ENCODE measurements at regions not wholly inside any gene's neighbourhood (a gene's known extent, or its start where the extent isn't known, plus 50 kb on each side); places are given as distances from the start of the nearest gene placed in this dataset.

GRCh38 chr7:89661876-89662275 is 492.4 kb upstream of the STEAP1 start:
- CTCF ChIA-PET = no interaction called here
- TF ChIP-seq CTCF (IDR thresholded peaks at IDR 0.05) = no peak
- H3K4me1 Mint-ChIP-seq = no peaks in the 10 kb centered on the region
- no peak overlapping the region for H3K4me3 Mint-ChIP-seq
- no peaks in the 10 kb centered on the region for H3K9me3 Mint-ChIP-seq
- no peak overlapping the region for H3K27ac Mint-ChIP-seq
- POLR2A ChIA-PET = no interaction called here
- ATAC-seq (ENCODE audit: low read depth) (no peak), DNase-seq (no peak)
- intact Hi-C loops (cut with micrococcal nuclease) = no loop called here
- no peaks in the 10 kb centered on the region for H3K36me3 Mint-ChIP-seq (ENCODE audit: low read depth)
- no peaks in the 10 kb centered on the region for H3K27me3 Mint-ChIP-seq

- Mint-ChIP-seq H3K4me1 (no peaks in the 10 kb centered on the region), H3K4me3 (no peak overlapping the region), H3K27me3 (no peaks in the 10 kb centered on the region), H3K36me3 (ENCODE audit: low read depth) (no peaks in the 10 kb centered on the region), H3K27ac (no peak overlapping the region), H3K9me3 (no peaks in the 10 kb centered on the region)
- ATAC-seq (ENCODE audit: low read depth) (no peak), DNase-seq (no peak)
- intact Hi-C loops (cut with micrococcal nuclease) = no loop called here
- ChIA-PET CTCF (interaction anchor here (0.7 kb wide), 1 partner anchor 1157 kb away, joined by 3 read pairs; no protein-coding TSS in a partner anchor), POLR2A (interaction anchor here (0.7 kb wide), 1 partner anchor 22 kb away, joined by 4 read pairs; no protein-coding TSS in a partner anchor)
- no peak for TF ChIP-seq CTCF (IDR thresholded peaks at IDR 0.05)
Measured at GRCh38 chr7:89666136-89666835, 488.0 kb upstream of the STEAP1 start.

- peaks cover 3% of the 10 kb centered on the region for H3K9me3 Mint-ChIP-seq
- no peak overlapping the region for H3K4me3 Mint-ChIP-seq
- POLR2A ChIA-PET = no interaction called here
- CTCF ChIA-PET = no interaction called here
- DNase-seq (no peak), ATAC-seq (ENCODE audit: low read depth) (no peak)
- H3K36me3 Mint-ChIP-seq (ENCODE audit: low read depth) = no peaks in the 10 kb centered on the region
- no peaks in the 10 kb centered on the region for H3K4me1 Mint-ChIP-seq
- no peaks in the 10 kb centered on the region for H3K27me3 Mint-ChIP-seq
- H3K27ac Mint-ChIP-seq = no peak overlapping the region
- intact Hi-C loops (cut with micrococcal nuclease) = no loop called here
- TF ChIP-seq CTCF (IDR thresholded peaks at IDR 0.05) = no peak
Measured at GRCh38 chr7:89680161-89680560, 474.1 kb upstream of the STEAP1 start.

GRCh38 chr7:89681448-89681847 is 472.8 kb upstream of the STEAP1 start:
- Mint-ChIP-seq H3K36me3 (ENCODE audit: low read depth) (no peaks in the 10 kb centered on the region), H3K27me3 (no peaks in the 10 kb centered on the region), H3K4me1 (no peaks in the 10 kb centered on the region), H3K4me3 (no peak overlapping the region), H3K27ac (no peak overlapping the region), H3K9me3 (no peaks in the 10 kb centered on the region)
- CTCF ChIA-PET = no interaction called here
- POLR2A ChIA-PET = no interaction called here
- intact Hi-C loops (cut with micrococcal nuclease) = no loop called here
- no peak for TF ChIP-seq CTCF (IDR thresholded peaks at IDR 0.05)
- no peak for DNase-seq
- ATAC-seq (ENCODE audit: low read depth) = no peak

- Mint-ChIP-seq H3K27ac (no peak overlapping the region), H3K36me3 (ENCODE audit: low read depth) (no peaks in the 10 kb centered on the region), H3K4me3 (no peak overlapping the region), H3K4me1 (no peaks in the 10 kb centered on the region), H3K27me3 (no peaks in the 10 kb centered on the region), H3K9me3 (no peaks in the 10 kb centered on the region)
- DNase-seq (no peak), ATAC-seq (ENCODE audit: low read depth) (no peak)
- POLR2A ChIA-PET = no interaction called here
- intact Hi-C loops (cut with micrococcal nuclease) = no loop called here
- TF ChIP-seq CTCF (IDR thresholded peaks at IDR 0.05) = no peak
- CTCF ChIA-PET = no interaction called here
Measured at GRCh38 chr7:89685287-89685686, 469.0 kb upstream of the STEAP1 start.
